ENCODE measurements at regions not wholly inside any gene's neighbourhood (a gene's known extent, or its start where the extent isn't known, plus 50 kb on each side); places are given as distances from the start of the nearest gene placed in this dataset.

GRCh38 chr2:211258646-211259335 is 702.4 kb downstream of the CPS1 start:
- DNase-seq (ENCODE audit: missing footprints) (no peak), ATAC-seq (no peak)
- intact Hi-C loops (cut with DNase I) = no loop called here

- no peak for DNase-seq (ENCODE audit: missing footprints)
- intact Hi-C loops (cut with DNase I) = no loop called here
- ATAC-seq = no peak
Observed at GRCh38 chr2:211259831-211260476, 703.6 kb downstream of the CPS1 start.

- intact Hi-C loops (cut with DNase I) = no loop called here
- ATAC-seq (no peak), DNase-seq (ENCODE audit: missing footprints) (no peak)
Observed at GRCh38 chr2:211270257-211270656, 713.9 kb downstream of the CPS1 start.

GRCh38 chr2:211281430-211282073 is 725.2 kb downstream of the CPS1 start:
- ATAC-seq (no peak), DNase-seq (ENCODE audit: missing footprints) (no peak)
- intact Hi-C loops (cut with DNase I) = no loop called here

- intact Hi-C loops (cut with DNase I) = no loop called here
- ATAC-seq (no peak), DNase-seq (ENCODE audit: missing footprints) (no peak)
Observed at GRCh38 chr2:211302676-211303075, 746.3 kb downstream of the CPS1 start.

- DNase-seq (ENCODE audit: missing footprints) (no peak), ATAC-seq (no peak)
- intact Hi-C loops (cut with DNase I) = no loop called here
Observed at GRCh38 chr2:211306929-211307328, 750.5 kb downstream of the CPS1 start.
